GM12874 (cell line): ENCODE measurements at regions not wholly inside any gene's neighbourhood (a gene's known extent, or its start where the extent isn't known, plus 50 kb on each side); places are given as distances from the start of the nearest gene placed in this dataset.

Source experiments
- CTCF ChIP-seq: IDR thresholded peaks from 2 replicates; pipeline ENCODE4 v1.5.1; 2011; ENCODE audit warnings: low read depth, mild to moderate bottlenecking, control low read depth, low read length, moderate library complexity; ENCODE audit not compliant: insufficient read depth

- TF ChIP-seq CTCF, result no peak
These were observed 305.7 kb upstream of the ASIC2 start for GRCh38 chr17:33598797-33599196.

GRCh38 chr17:33602981-33603380, 309.9 kb upstream of the ASIC2 start:
- TF ChIP-seq CTCF, result no peak

GRCh38 chr17:33603789-33604188, 310.7 kb upstream of the ASIC2 start:
- TF ChIP-seq CTCF, result no peak

GRCh38 chr17:33611532-33611931, 318.4 kb upstream of the ASIC2 start:
- no peak for TF ChIP-seq CTCF

GRCh38 chr17:33615861-33616260, 322.8 kb upstream of the ASIC2 start:
- no peak for TF ChIP-seq CTCF

GRCh38 chr17:33623841-33624240, 330.7 kb upstream of the ASIC2 start:
- TF ChIP-seq CTCF, result no peak

GRCh38 chr17:33628500-33629346, 335.6 kb upstream of the ASIC2 start:
- no peak for TF ChIP-seq CTCF

- no peak for TF ChIP-seq CTCF
These were observed 340.4 kb upstream of the ASIC2 start for GRCh38 chr17:33633446-33633845.
